ENCODE measurements at regions not wholly inside any gene's neighbourhood (a gene's known extent, or its start where the extent isn't known, plus 50 kb on each side); places are given as distances from the start of the nearest gene placed in this dataset.
"Not testable (repeated sequence)": the region's sequence is repeated elsewhere in the genome, so short reads cannot be mapped to it uniquely, and the experiment has no call there.

DNA sequence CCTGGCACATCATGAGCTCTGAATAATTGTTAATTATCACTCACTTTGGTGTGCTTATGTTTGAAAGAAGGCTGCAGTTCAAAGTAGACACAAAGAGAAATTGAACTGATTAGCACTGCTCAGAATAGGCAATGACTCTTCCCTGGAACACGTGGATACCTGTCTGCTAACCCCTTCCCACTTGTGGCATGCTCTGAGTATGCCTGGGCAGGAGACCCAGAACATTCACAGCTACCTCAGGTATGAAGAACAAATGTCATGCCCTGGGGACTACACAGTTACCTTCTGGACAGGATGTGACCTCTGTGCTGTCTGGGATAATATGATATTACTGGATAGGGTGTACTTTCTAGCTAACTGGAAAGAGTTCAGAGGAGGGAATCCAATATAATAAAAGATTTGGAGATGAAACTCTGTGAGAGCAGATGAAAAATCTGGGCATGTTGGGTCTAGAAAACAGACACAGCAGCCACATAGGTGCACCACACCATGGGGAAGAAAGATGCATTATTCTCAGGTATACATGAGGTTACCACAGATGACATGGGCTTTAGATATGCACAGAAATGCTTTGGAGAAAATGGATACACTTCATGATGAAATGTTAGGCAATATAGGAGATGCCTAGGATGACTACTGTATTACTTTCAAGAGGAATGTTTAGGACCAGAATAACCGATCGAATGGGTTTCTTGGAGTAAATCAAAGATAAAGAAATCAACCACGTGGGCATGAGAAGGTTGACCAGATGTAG lies 324.2 kb upstream of the PREP start:
- no peak for DNase-seq (ENCODE audit: low read depth in 2 of 2)

DNA sequence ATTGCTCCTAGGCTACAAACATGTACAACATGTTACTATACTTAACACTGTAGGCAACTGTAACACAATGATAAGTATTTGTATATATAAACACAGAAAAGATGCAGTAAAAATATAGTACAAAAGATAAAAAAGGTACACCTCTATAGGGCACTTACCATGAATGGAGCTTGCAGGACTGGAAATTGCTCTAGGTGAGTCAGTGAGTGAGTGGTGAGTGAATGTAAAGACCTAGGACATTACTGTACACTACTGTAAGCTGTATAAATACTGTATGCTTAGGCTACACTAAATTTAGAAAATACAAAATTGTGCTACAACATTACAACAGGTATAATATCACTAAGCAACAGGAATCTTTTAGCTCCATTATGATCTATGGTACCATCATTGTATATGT lies 312.0 kb upstream of the PREP start:
- DNase-seq (ENCODE audit: low read depth in 2 of 2) = no peak

DNA sequence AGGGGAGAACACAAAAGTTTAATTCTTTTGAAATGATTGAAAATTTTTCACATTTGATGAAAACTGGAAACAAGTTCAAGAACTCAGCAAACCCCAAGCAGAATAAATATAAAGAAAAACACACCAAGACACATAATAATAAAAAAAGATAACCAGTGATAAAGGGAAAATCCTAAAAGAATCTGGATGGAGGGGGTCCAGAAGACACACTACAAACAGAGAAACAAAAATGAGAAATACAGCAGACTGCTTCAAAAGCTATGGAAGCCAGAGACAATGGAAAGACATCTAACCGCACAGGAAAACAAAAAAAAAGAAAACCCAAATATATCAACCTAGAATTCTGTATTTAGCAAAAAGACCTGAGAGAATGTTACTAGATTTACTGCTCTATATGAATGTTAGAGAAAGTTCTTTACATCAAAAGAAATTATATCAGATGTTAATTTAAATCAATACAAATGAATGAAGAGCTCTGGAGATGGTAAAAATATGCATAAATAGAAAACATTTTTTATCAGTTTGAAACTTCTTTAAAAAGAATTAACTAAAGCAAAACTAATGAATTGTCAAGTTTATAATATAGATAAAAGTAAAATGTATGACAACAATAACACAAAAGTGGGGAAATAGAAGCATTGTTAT lies 310.7 kb upstream of the PREP start:
- no peak for DNase-seq (ENCODE audit: low read depth in 2 of 2)

DNA sequence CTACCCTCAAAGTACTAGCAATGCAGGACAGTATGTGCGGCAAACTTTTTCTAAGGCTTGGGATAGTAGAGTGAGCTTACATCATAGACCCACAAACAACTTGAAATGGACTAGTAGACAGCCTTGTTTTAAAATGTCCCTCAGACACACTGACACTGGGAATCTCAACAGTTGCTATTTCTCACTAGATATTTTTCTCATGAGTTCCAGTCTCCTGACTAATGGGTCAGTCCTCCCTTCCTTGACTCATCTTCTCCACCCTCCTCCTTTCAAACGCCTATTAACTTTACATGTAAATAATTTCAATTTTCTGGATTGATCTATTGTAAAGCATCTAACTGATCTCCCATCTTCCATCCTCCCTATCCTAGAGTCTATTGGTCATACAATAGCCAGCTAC lies 308.3 kb upstream of the PREP start:
- no peak for DNase-seq (ENCODE audit: low read depth in 2 of 2)

DNA sequence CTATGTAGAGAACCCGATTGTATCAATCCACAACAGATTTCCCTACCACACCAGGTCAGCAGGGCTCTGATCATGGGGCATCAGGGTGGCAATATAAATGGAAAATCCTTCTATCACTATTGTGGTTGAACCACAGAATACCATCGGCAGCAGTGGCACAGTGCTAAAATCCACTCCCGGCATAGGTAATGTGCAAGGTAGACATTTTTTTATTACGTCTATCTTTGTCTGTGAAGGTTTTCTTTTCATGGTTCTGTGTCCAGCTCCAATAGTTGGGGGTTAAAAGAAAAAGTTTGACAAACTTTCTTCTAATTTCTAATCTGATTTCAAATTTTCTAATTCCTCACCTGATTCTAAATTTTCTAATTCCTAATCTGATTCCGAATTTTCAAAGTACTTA lies 302.7 kb upstream of the PREP start:
- no peak for DNase-seq (ENCODE audit: low read depth in 2 of 2)

DNA sequence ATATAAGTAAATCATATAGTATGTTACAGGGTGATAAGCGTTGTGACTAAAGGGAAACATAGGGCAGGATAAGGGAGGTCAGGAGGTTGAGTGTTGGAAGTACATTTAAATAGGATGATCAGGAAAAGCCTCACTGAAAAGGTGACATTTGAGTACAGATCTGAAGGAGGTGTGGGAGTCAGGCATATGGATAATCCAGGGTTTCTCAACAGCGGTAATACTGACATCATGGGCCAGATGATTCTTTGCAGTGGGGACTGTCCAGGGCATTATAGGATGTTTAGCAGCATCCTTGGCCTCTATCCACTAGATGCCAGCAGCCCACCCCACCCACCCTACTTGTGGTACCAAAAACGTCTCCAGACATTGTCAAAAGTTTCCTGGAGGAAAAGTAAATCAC lies 292.6 kb upstream of the PREP start:
- DNase-seq (ENCODE audit: low read depth in 2 of 2) = no peak

DNA sequence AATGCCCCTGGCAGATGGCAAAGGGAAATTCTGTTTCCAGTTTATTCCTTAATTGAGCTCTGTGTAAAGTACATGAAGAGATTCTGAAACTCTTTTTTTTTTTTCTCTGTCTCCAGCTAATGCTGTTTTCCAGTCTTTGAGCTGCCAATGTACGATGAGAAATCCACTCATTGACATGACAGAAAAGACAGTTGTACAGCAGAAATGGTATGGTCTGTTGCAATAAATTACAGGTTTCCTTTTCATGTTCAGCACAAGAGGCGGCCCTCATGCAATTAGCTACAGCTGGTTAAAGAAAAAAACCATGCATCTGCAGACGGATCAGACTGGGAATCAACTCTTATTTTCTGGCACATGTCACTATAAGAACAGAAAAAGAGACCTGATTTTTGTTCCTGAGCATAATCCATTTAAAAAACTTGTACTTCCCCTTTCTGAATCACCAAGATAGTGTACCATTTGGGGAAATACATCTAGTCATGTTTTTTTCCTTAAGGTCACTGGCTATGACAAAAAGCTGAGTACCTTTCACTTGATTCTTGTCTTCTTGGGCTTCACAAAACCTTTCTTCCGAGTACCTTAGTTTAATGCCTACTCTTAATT lies 289.8 kb upstream of the PREP start:
- no peak for DNase-seq (ENCODE audit: low read depth in 2 of 2)

DNA sequence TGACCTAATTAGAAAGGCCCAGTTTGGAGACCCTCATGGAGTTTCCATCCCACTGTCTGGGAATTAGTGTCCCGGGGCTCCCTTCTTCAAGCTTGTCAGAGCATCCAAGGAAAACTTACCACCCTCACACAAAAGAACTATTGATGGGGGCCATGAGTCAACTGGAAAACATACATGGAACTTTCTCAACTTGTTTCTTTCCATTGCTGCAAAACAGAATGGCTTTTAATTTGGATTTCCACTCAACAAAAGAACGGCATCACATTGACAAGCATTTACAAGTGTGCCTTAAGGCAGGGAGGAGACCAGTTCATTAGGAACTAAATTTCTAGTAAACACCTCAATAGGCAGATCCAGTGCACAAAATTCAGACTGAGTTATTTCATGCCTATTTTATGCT lies 289.1 kb upstream of the PREP start:
- DNase-seq (ENCODE audit: low read depth in 2 of 2) = no peak

DNA sequence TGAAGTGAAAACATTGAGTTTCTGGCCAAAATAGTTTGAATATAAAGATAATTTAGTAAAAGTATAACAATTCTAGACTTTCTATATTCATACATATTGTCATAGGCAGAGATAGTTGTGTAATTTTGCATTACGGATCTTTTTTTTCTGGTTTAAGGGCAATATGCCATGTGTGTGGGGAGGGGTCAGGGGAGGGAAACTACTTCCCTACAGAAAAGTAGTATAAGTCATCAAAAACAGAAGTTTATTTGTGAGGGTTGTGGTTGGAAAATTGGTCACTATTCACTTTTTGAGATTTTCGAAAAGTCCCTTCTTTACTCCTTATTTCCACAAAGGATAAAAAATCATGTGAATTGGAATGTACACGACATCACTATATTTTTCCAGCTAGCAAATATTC lies 288.2 kb upstream of the PREP start:
- no peak for DNase-seq (ENCODE audit: low read depth in 2 of 2)

DNA sequence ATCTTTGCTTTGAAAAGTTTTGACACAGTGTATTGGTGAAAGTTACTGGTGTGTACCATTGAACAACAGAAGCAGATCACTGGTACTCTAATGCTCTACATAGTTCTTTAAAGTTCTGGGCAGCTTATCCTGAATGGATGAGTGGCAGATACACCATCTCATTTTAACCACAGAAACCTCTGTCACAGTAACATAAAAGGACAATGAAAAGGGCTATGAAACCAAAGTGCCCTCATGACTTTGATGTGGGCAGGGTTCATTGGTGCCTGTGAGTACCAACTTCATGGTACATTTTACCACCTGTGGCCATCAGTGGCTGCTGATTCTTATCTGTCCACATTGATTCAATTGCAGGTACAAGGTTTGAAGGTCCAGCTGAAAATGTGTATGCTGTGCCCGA lies 285.7 kb upstream of the PREP start:
- DNase-seq (ENCODE audit: low read depth in 2 of 2) = no peak

DNA sequence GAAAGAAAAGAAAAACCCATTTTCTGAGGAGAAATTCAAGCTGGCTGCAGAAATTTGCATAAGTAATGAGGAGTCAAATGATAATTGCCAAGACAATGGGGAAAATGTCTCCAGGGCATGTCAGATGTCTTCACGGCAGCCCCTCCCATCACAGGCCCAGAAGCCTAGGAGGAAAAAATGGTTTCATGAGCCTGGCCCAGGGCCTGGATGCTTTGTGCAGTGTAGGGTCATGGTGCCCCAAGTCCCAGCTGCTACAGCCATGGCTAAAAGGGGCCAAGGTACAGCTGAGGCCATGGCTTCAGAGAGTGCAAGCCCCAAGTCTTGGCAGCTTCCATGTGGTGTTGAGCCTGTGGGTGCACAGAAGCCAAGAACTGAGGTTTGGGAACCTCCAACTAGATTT lies 283.9 kb upstream of the PREP start:
- DNase-seq (ENCODE audit: low read depth in 2 of 2) = not testable (repeated sequence)

DNA sequence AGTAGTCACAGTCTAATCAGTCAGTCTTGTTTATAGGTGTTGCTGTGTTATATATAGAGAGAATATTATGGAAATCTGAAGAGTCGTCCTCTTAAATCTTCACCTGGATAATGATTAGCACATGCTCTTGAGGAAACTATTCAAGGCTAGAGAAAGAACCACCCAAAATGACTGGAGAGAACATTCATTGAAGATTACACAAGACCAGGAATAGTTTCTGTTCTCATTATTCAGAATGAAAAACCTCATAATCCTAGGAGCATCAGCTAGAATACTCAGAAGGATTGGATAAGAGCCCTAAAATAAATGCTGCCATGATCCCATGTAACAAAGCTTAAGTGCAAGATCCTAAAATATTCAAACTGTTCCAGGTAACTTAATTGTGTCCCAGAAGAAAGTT lies 278.2 kb upstream of the PREP start:
- no peak for DNase-seq (ENCODE audit: low read depth in 2 of 2)

DNA sequence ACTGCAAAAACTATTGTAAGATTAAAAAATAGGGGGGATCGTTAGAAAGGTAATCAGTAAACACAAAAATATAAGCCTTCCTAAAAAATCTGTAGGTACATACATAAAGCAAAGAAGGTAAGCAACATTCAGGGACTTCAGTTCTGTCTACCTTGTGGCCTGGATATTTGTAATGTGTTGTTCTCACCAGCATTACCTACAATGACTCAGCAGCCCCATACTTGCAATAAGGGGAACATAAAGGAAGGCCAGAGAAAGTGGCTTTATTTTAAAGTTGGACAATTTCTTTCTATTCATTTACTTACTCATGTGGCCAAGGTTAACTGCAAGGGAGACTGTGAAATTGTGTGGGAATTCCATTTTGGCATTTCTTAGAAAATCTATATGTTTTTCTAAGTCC lies 277.2 kb upstream of the PREP start:
- no peak for DNase-seq (ENCODE audit: low read depth in 2 of 2)

DNA sequence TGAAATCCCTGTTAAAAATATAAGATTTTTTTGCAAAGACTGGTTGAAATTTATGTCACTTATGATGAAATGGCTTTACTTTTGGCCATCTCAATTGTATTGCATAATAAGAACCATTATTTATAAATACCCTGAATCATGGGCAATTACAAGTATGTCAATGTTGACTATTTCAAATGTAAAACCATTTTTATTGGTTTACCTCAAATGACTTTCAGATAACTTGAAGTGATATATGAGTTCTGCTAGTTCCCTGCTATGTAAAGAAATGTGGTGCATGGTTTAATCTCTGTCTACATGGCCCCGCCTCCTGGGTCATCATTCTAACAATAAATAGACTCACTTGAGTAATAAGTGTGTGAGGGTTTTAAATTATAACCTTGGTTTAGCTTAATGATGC lies 275.6 kb upstream of the PREP start:
- DNase-seq (ENCODE audit: low read depth in 2 of 2) = no peak

DNA sequence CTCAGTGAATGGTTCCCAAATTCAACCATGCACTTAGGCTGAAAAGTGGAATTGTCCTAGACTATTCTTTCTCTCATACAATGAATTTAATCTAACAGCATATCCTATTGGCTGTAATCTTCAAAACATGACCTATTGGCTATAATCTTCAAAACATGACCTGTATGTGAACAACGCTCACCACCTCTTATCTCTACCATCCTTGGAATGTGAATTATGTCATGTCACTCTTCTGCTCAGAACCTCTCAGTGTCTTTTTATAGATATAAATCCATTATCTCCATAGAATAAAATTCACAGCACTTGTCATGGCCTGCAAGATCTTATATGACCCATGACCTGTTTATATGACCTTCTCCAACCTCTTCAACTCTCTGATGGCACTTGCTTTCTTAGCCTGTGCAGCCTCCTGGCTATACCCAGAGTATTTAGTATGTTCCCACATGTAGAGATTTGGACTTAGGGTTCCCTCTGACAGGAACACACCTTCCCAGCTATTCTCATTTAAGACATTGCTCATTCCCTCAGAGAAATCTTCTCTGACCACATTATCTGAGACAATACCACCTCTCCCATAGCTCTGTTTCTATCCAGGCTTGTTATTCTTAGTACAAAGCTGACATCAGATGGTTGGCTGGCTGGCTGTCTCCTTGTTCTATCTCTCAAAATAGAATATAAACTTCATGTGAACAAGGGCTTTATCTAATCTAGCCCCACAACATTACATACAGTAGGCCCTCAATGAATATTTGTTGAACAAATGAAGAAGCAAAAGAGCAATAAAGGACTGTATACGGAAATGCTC lies 275.0 kb upstream of the PREP start:
- no peak for DNase-seq (ENCODE audit: low read depth in 2 of 2)

DNA sequence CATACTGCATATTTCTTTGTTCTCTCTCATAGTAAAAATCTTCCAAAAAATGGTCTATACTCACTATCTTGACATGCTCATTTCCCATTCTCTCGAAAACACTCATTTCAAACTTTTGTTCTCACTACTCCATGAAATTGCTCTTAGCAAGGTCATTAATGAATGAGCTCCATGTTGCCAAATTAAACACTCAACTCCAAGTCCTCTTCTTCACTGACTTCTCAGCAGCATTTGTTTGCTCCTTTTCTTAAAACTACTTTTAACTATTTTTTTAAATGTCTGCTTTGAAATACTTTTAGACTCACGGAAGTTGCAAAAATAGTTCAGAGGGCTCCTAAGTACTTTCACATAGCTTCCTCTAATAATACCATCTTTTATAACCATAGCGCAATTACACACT lies 274.0 kb upstream of the PREP start:
- no peak for DNase-seq (ENCODE audit: low read depth in 2 of 2)

DNA sequence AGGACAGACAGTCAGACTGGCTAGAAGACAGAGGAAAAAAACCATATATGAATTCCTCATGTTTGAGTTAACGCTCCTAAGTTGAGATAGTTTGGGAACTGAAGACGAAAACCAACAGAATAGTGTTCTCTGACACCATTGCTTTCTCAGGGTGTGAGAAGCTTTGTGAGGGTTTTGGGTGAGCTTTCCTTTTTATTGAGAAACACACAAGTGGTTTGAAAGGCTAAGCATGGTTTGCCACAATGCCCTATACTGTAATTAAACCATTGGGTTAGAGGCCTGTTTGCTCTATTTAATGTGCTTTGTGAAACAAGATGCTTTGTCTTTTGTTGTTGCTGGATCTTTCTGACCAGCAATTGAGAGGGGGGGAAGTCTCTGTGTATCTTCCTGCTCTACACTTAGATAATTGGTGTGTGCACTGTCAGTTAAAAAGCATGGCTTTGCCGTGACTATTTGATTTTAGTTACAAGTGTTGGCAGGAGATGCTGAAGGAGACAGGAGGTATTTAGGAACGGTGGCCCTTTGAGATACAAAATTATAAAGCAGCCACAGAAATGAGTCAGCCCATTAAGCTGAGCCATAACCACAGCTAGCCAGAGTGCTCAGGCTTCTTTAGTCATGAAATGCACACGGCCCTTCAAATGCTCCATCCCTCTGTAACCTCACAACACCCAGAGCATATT lies 273.0 kb upstream of the PREP start:
- DNase-seq (ENCODE audit: low read depth in 2 of 2) = no peak

DNA sequence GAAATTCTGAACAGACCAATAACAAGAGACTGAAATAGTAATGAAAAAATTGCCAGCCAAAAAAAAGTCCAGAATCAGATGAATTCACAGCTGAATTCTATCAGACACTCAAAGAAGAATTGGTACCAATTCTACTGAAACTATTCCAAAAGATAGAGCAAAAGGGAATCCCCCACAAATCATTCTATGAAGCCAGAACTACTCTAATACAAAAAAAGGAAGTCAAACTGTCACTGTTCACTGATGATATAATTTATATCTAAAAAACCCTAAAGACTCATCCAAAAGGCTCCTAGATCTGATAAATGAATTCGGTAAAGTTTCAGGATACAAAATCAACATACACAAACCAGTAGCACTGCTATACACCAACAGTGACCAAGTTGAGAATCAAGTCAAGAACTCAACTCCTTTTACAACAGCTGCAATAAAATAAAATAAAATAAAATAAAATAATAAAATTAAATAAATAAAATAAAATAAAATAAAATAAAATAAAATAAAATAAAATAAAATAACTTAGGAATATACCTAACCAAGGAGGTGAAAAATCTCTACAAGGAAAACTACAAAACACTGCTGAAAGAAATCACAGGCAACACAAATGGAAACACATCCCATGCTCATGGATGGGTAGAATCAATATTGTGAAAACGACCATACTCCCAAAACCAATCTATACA lies 270.1 kb upstream of the PREP start:
- DNase-seq (ENCODE audit: low read depth in 2 of 2) = not testable (repeated sequence)

DNA sequence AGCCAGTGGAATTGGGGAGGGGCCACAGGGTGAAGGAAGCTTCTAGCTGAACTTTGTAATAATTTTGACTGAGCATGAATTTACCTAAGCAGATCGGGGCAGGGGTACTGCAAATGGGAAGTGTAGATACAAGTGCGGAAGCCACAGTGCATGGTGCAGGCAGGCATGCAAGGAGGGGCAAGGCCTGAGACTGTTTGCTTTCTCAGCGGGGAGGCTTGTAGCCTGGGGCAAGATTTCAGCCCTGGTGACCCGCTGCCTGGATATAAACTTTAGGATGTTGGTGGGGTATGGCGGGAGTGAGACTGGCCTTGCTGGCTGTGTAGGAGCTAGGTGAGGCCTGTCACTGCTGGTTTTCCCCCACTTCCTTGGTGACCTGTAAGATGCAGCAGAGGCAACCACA lies 266.4 kb upstream of the PREP start:
- no peak for DNase-seq (ENCODE audit: low read depth in 2 of 2)

DNA sequence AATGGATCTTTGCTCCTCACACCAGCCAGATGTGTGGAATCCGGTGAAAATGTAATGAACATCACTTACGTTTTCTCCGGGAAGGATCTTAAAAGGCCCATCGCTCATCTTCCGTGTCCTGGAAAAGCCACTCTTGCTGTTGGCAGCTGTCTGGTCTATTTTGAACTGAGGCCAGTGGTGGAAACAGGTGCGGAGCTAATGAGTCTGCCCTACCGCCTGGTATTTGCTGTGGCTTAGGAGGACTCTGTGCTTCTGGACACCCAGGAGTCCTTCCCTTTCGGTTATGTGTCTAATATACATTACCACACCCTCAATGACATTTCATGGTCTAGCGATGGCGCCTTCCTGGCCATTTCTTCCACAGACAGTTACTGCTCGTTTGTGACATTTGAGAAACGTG lies 264.2 kb upstream of the PREP start:
- DNase-seq (ENCODE audit: low read depth in 2 of 2) = no peak

DNA sequence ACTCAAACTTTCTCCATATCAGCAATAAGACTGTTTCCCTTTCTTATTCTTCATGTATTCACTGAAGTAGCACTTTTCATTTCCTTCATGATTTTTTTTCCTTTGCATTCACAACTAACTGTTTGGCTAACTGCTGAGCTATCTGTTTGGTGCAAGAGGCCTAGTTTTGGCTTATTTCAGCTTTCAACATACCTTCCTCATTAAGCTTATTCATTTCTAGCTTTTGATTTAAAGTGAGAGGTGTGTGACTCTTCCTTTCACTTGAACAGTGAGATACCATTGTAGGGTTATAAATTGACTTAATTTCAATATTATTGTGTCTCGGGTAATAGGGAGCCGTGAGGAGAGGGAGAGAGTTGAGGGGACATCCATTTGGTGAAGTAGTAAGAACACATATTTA lies 262.0 kb upstream of the PREP start:
- DNase-seq (ENCODE audit: low read depth in 2 of 2) = no peak

Data from stimulated activated CD8-positive, alpha-beta memory T cell treated with anti-CD3 and anti-CD28 coated beads, Interleukin-2, amount 100 ng/mL, for 48 hours (primary cell).